Aorta (tissue), 5 donors: ENCODE measurements at regions not wholly inside any gene's neighbourhood (a gene's known extent, or its start where the extent isn't known, plus 50 kb on each side); places are given as distances from the start of the nearest gene placed in this dataset.

Source experiments
- ATAC-seq: fragments of 200-7000 bp; cut with Tn5 transposase; one replicate; pipeline ENCODE4 v1.9.1; 2022; ENCODE audit warnings: moderate library complexity; ENCODE audit not compliant: low FRiP score
- DNase-seq, 2 donors: peaks; one replicate each; pipeline ENCODE4 v3.0.0-alpha.2; 2020
- H3K27ac ChIP-seq, 2 donors: one replicate each; pipeline ENCODE4 v1.5.1; 2013; ENCODE audit warnings: low read length in 2 of 2, mild to moderate bottlenecking in 2 of 2, moderate library complexity in 2 of 2, control low read depth in 1 of 2, inconsistent platforms in 1 of 2, low read depth in 1 of 2
- H3K27me3 ChIP-seq, 2 donors: one replicate each; pipeline ENCODE4 v1.6.1; 2013; ENCODE audit warnings: control low read depth in 1 of 2, low read length in 1 of 2, mild to moderate bottlenecking in 1 of 2, moderate library complexity in 1 of 2; ENCODE audit not compliant: insufficient read depth in 2 of 2, control insufficient read depth in 1 of 2
- H3K36me3 ChIP-seq, 2 donors: one replicate each; pipeline ENCODE4 v1.6.1; 2013; ENCODE audit warnings: control low read depth in 1 of 2, low read length in 1 of 2, mild to moderate bottlenecking in 1 of 2; ENCODE audit not compliant: insufficient read depth in 2 of 2, control insufficient read depth in 1 of 2
- H3K4me1 ChIP-seq, 2 donors: one replicate each; pipeline ENCODE4 v1.6.1; 2013; ENCODE audit warnings: low read length in 2 of 2, control low read depth in 1 of 2, mild to moderate bottlenecking in 1 of 2, moderate library complexity in 1 of 2; ENCODE audit not compliant: insufficient read depth in 2 of 2, control insufficient read depth in 1 of 2
- H3K4me3 ChIP-seq, 2 donors: one replicate each; pipeline ENCODE4 v1.5.1; 2013; ENCODE audit warnings: low read length in 2 of 2, control low read depth in 1 of 2, mild to moderate bottlenecking in 1 of 2
- H3K9me3 ChIP-seq: one replicate; pipeline ENCODE4 v1.6.1; 2013; ENCODE audit warnings: mild to moderate bottlenecking, low read length; ENCODE audit not compliant: control insufficient read depth
- WGBS, 2 donors: extraction: QIAGEN DNeasy Blood & Tissue Kit; methylation state at CpG; one replicate each; pipeline ENCODE4 v1.1.7; 2013; 5-methylcytosine and 5-hydroxymethylcytosine counted together
- intact Hi-C, 2 donors: fragments of 100-400 bp; cut with DNase I; formaldehyde crosslinking; loops; one replicate each; pipeline versions ENCODE4 v1.14.2 to v1.15.0; 2022
- donor health status: healthy with polysubstance abuse.
- donor health status: Bipolar disorder and iron deficiency.
- donor health status: DM: no; HTN: no; CAD: no.
- donor health status: DM: no; HTN: no; CAD: no.
- donor health status: DM: yes; HTN: yes; CAD: no.

DNA sequence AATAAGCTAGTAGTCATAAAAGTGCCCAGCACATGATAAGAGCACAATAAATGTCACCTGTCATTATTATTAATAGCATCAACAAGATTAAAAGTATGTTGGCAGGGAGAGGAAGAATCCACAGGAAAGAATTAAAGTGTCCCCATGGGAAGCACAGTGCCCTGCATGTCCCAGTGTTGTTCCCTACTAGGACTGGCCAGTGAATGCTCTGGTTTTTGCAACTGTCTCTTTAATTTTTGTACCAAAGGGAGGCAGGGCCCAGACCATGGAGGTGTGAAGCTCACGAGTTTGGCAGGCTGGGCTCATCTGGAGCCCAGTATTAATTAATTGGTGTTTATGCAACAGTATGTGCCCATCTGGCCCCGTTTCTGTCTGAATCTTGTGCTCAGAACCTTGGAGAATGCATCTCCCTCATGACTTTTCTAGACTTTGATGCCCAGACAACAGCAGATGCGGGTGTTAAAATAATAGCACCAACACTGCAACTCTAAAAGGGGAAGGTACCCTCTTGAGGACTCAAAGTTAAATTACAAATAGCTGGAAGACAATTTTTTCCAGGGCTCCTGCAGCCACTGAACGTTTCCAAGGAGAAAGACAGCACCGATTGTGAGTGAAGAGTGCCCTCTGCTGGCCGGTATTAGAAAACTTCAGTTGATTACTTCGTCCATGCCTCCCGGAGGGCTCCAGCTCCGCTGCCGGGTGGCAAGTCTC, 71.9 kb upstream of the SPATA12 start:
- peak; percentile 88 for ATAC-seq
- no peaks in the 10 kb centered on the region for H3K9me3 ChIP-seq
- no peak overlapping the region for H3K27ac ChIP-seq
- no peaks in the 10 kb centered on the region for H3K36me3 ChIP-seq
- no peaks in the 10 kb centered on the region for H3K4me1 ChIP-seq
- no peaks in the 10 kb centered on the region for H3K27me3 ChIP-seq
- WGBS, 2 donors, result 8% methylated on average over 10 of the region's 10 CpGs
- intact Hi-C loops, result loop anchor here (1.0 to 5.0 kb wide), 3 partner anchors 186 to 286 kb away; partner anchors contain the start of gene ARHGEF3 (in 2 of the 2)
- DNase-seq, result peak; percentile 85 to 89
- H3K4me3 ChIP-seq, result no peak overlapping the region

DNA sequence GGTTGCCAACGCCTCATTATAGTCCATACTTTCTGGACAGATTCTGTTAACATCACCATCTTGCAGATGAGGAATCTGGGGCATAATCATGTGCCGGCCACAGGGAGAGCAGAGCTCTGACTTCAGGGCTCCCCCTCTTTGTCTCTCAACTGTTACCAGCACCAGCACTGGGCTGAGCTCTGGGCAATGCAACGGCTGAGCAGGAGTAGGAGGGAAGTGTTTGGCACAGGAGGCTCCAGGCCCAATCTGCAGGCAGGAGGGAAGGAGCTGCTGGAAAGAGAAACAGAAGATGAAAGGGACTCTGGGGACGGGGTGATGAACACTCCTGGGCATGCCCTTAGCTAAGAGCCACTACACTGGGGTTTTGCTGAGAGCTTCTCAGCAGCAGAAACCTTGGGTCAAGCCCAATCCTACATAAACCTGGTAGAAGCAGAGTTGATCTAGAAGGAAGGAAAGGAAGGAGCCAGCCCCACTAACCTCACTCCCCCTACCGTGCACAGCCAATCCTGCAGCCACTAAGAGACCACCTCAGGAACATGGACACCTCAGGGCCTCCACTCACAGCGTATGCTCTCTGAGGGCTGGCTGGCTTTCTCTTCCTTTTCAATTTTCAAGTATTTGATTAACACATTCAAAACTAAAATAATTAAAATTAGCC, 73.1 kb upstream of the SPATA12 start:
- H3K4me3 ChIP-seq, result no peak overlapping the region
- no peaks in the 10 kb centered on the region for H3K4me1 ChIP-seq
- ATAC-seq (no peak), DNase-seq (no peak)
- no peaks in the 10 kb centered on the region for H3K36me3 ChIP-seq
- 69 to 70% methylated on average over 6 of the region's 6 CpGs for WGBS, 2 donors
- no peaks in the 10 kb centered on the region for H3K9me3 ChIP-seq
- H3K27me3 ChIP-seq, result no peaks in the 10 kb centered on the region
- intact Hi-C loops, result loop anchor here in 1 of 2 donors (5.0 kb wide), 1 partner anchor 185 kb away; the partner anchor contains the start of gene ARHGEF3
- H3K27ac ChIP-seq, result no peak overlapping the region

DNA sequence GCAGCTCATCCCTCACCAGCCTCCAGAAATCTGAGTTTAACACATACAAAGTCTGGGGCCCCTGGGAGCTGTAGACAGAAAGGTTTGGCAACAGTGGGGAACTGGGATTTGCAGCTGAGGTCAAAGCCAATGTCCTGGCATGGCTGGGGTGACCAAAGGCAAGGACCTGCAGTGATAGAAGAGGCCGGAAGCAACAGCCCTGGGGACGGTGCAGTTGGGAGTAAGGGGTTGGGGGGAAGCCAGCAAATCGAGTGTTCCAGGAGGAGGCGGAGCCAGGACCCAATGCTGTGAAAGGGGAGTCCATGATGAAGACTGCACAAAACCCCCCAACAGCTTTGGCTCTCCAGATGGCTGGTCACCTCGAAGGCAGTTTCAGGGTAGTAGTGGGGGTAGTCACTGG, 74.1 kb upstream of the SPATA12 start:
- no peaks in the 10 kb centered on the region for H3K4me1 ChIP-seq
- no peaks in the 10 kb centered on the region for H3K36me3 ChIP-seq
- WGBS, 2 donors, result 58 to 70% methylated on average over 5 of the region's 5 CpGs
- H3K9me3 ChIP-seq, result no peaks in the 10 kb centered on the region
- DNase-seq (no peak), ATAC-seq (no peak)
- H3K27ac ChIP-seq, result no peak overlapping the region
- no peaks in the 10 kb centered on the region for H3K27me3 ChIP-seq
- intact Hi-C loops, result loop anchor here in 1 of 2 donors (5.0 kb wide), 1 partner anchor 184 kb away; the partner anchor contains the start of gene ARHGEF3
- H3K4me3 ChIP-seq, result no peak overlapping the region

DNA sequence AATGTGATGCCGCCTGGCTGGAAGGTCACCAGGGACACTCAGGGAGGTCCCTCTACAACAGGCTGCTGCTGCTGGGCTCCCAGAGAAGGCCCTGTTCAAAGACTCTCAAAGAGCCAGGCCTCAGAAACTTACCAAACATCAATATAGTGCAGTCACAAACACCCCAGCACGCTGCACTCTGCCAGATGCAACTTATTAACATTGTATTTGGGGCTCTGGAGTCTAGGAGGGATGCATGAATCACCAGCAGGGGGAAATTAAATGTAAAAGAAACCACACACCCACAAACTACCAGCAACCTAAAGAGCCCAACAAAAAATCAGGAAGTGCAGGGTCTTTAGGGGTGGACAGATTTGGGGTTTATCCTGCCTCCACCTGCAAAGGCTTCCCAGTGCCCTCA, 74.6 kb upstream of the SPATA12 start:
- no peak overlapping the region for H3K27ac ChIP-seq
- WGBS, 2 donors, result 50 to 71% methylated on average over 2 of the region's 2 CpGs
- ATAC-seq (no peak), DNase-seq (no peak)
- H3K4me1 ChIP-seq, result no peaks in the 10 kb centered on the region
- H3K4me3 ChIP-seq, result no peak overlapping the region
- H3K9me3 ChIP-seq, result no peaks in the 10 kb centered on the region
- H3K27me3 ChIP-seq, result no peaks in the 10 kb centered on the region
- H3K36me3 ChIP-seq, result no peaks in the 10 kb centered on the region
- intact Hi-C loops, result loop anchor here in 1 of 2 donors (5.0 kb wide), 1 partner anchor 184 kb away; the partner anchor contains the start of gene ARHGEF3

DNA sequence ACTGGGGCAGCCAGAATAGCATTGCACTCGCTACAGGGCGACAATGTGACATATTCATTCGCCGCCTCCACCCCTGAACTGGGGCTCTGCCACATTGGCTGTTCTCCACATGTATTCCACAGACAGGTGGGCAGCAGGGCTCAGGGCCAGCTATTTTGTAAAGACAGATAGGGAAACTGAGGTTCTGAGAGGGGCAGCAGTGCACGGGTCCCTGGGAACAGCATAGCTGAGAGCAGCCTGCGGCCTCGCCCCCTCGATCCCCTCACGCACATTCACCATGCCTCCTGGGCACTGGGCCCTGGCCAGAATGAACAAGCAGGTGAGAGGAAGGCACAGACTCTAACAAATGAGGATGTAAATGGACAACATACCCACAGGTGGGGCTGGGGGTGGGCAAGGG, 75.0 kb upstream of the SPATA12 start:
- intact Hi-C loops, result loop anchor here in 1 of 2 donors (5.0 kb wide), 1 partner anchor 183 kb away; the partner anchor contains the start of gene ARHGEF3
- H3K36me3 ChIP-seq, result no peaks in the 10 kb centered on the region
- ATAC-seq, result no peak
- no peaks in the 10 kb centered on the region for H3K9me3 ChIP-seq
- no peaks in the 10 kb centered on the region for H3K4me1 ChIP-seq
- 94 to 100% methylated on average over 9 of the region's 9 CpGs for WGBS, 2 donors
- H3K27ac ChIP-seq, result no peak overlapping the region
- no peak for DNase-seq
- no peaks in the 10 kb centered on the region for H3K27me3 ChIP-seq
- H3K4me3 ChIP-seq, result no peak overlapping the region

DNA sequence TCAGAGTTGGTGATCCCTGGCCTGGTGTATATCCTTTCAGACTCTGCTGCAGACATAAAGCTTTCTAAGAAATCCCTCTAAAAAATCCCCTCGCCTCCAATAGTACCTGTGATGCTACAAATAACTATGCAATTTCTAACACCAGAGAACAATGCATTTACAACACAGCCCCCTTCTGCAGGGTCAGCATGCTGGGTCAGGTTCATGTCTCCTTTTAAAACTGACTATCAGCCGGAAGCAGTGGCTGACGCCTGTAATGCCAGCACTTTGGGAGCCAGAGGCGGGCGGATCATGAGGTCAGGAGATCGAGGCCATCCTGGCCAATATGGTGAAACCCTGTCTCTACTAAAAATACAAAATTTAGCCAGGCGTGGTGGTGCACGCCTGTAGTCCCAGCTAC, 77.0 kb upstream of the SPATA12 start:
- H3K4me1 ChIP-seq, result no peaks in the 10 kb centered on the region
- 96% methylated on average over 8 of the region's 8 CpGs for WGBS, 2 donors
- H3K4me3 ChIP-seq, result no peak overlapping the region
- H3K27ac ChIP-seq, result no peak overlapping the region
- no peaks in the 10 kb centered on the region for H3K27me3 ChIP-seq
- ATAC-seq (no peak), DNase-seq (no peak)
- intact Hi-C loops, result loop anchor here in 1 of 2 donors (5.0 kb wide), 1 partner anchor 61 kb away; no protein-coding TSS in a partner anchor
- no peaks in the 10 kb centered on the region for H3K36me3 ChIP-seq
- H3K9me3 ChIP-seq, result no peaks in the 10 kb centered on the region

DNA sequence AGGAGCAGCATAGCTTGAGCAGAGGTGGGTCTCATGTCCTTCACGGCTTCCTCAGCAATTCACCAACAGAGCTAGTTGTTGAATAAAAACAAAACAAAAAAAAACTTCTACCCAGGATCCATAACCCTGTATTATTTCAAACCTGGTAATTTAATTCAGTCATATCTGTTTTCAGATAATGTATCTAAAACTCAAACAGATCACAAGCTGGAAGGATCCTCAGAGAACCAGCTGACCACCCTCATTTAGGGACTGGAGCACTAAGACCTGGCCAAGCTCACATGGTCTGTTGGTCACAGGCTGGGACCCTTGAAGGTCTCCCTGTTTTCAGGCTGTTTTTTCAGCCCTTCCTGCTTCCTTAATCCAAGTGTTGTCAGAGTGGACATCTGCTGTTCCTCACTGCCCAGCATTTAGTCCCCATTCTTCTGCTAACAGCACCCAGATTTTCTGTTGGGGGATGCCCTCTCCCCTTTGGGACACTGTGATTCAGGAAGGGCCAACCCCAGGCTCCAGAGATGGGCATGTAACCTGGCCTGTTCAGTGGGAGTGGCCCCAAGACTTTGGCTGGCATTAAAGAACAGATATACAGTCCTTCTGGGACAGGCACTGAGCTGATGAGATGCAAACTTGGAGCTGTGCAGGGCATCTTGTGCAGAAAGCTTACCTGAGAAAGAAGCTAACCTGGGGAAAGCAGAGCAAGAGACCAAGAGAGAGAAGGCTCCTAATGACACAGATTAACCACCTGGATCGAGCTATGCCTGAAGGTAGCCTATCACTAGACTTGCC, 78.8 kb upstream of the SPATA12 start:
- Histone ChIP-seq H3K9me3 (no peaks in the 10 kb centered on the region), H3K27ac (no peak overlapping the region), H3K36me3 (no peaks in the 10 kb centered on the region), H3K4me1 (no peaks in the 10 kb centered on the region), H3K4me3 (no peak overlapping the region), H3K27me3 (no peaks in the 10 kb centered on the region)
- no peak for ATAC-seq
- DNase-seq, result no peak
- intact Hi-C loops, result loop anchor here in 1 of 2 donors (5.0 kb wide), 1 partner anchor 59 kb away; no protein-coding TSS in a partner anchor
- WGBS, 2 donors, result 93 to 94% methylated on average over 2 of the region's 2 CpGs

DNA sequence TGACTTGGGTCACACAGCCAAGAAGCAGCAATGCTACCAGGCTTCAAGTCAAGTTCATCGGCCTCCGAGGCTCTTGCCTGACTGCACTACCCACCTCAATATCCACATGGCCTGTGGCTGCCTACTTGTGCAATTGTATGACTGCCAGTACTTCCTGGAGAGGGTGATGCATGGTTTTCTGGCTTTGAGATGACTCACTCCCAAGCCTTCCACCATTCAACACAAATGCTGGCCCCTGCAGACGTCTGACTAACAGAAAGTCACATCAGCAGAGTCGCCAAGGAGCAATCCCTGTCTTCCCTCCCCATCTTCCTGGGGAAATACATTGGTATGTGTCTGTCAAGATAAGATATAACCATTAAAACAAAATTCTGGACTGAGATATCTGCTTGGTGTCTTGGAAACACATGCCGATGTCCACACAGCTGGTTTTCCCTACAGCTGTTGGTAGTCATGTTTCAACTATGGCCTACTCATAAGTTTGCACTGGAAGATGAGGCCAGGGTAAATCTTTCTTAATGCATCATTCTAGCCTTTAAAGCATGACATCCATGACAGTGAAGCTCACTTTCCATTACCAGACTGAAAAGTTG, 79.6 kb upstream of the SPATA12 start:
- peak in 1 of 2 donors; percentile 79 for DNase-seq
- Histone ChIP-seq H3K27ac (no peak overlapping the region), H3K4me3 (no peak overlapping the region), H3K27me3 (no peaks in the 10 kb centered on the region), H3K9me3 (no peaks in the 10 kb centered on the region), H3K36me3 (no peaks in the 10 kb centered on the region), H3K4me1 (no peaks in the 10 kb centered on the region)
- ATAC-seq, result peak; percentile 78
- intact Hi-C loops, result loop anchor here in 1 of 2 donors (5.0 kb wide), 1 partner anchor 59 kb away; no protein-coding TSS in a partner anchor
- 48 to 65% methylated on average over 5 of the region's 5 CpGs for WGBS, 2 donors
